ENCODE measurements at regions not wholly inside any gene's neighbourhood (a gene's known extent, or its start where the extent isn't known, plus 50 kb on each side); places are given as distances from the start of the nearest gene placed in this dataset.

DNA sequence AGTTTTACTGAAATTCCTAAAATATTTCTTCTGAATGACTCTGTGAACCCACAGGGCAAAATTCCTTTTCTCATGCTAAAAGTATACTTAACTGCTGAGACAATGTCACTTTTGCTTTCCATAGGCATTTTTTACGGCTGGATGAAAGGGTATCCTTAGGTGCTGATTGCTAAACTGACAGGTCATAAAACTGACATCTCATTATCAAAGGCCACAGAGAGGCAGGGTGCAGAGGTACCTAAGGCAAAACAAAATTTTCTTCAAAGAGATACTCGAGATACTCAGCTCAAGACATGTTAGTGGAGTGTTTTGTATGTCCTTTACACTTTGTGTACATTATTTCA lies 62.0 kb upstream of the WDR75 start:
- peaks cover 5% of the 10 kb centered on the region for H3K4me1 ChIP-seq (ENCODE audit: control insufficient read depth, insufficient read depth, low read length)
- H3K9ac ChIP-seq (ENCODE audit: low read depth, low read length): no peak overlapping the region
- no peak overlapping the region for H3K4me3 ChIP-seq (ENCODE audit: low read depth, low read length)
- H3K9me3 ChIP-seq (ENCODE audit: control insufficient read depth, insufficient read depth, low read length): no peaks in the 10 kb centered on the region
- H3K27me3 ChIP-seq (ENCODE audit: control insufficient read depth, insufficient read depth, low read length): no peaks in the 10 kb centered on the region
- no peaks in the 10 kb centered on the region for H3K36me3 ChIP-seq (ENCODE audit: control insufficient read depth, insufficient read depth, low read length)

DNA sequence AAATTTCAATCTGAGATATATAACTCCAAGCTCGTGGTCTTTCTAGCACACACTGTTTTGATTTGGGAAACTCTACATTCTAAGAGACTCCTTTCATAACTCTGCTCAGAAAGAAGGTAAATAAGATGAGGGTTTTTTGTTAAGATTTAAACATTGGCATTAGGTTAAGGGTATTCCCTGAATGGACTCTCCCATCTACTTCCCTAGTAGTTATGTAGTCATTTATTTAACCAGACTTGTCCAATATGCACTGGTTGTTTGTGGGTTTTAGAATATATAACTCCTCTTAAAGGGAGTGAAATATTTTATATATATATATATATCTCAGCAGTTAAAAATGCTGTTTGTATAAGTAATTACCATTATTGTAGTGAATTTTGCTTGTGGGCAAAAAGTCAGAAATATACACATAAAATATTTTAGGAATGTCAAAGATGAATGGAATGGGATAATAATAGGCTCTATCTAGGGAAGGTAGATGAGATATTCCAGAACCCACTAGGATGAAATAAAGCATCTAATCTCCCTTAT lies 61.5 kb upstream of the WDR75 start:
- no peaks in the 10 kb centered on the region for H3K27me3 ChIP-seq (ENCODE audit: control insufficient read depth, insufficient read depth, low read length)
- no peak overlapping the region for H3K9ac ChIP-seq (ENCODE audit: low read depth, low read length)
- peaks cover 5% of the 10 kb centered on the region for H3K4me1 ChIP-seq (ENCODE audit: control insufficient read depth, insufficient read depth, low read length)
- H3K4me3 ChIP-seq (ENCODE audit: low read depth, low read length): no peak overlapping the region
- H3K9me3 ChIP-seq (ENCODE audit: control insufficient read depth, insufficient read depth, low read length): no peaks in the 10 kb centered on the region
- no peaks in the 10 kb centered on the region for H3K36me3 ChIP-seq (ENCODE audit: control insufficient read depth, insufficient read depth, low read length)

DNA sequence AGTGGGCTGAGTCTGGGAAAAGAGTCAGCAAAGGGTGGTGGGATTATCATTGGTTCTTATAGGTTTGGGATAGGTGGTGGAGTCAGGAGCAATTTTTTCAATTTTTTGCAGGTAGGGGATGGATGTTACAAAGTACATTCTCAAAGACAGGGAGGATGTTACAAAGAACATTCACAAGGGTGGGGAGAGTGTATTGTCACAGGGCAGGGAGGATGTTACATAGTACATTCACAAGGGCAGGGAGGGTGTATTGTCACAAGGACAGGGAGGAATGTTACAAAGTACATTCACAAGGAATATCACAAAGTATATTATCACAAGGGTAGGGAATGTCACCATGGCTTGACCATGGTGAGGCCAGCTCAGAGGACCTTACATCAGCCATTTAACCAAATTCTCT lies 58.6 kb upstream of the WDR75 start:
- H3K27me3 ChIP-seq (ENCODE audit: control insufficient read depth, insufficient read depth, low read length): no peaks in the 10 kb centered on the region
- no peak overlapping the region for H3K9ac ChIP-seq (ENCODE audit: low read depth, low read length)
- H3K4me3 ChIP-seq (ENCODE audit: low read depth, low read length): no peak overlapping the region
- H3K9me3 ChIP-seq (ENCODE audit: control insufficient read depth, insufficient read depth, low read length): no peaks in the 10 kb centered on the region
- H3K36me3 ChIP-seq (ENCODE audit: control insufficient read depth, insufficient read depth, low read length): no peaks in the 10 kb centered on the region
- peaks cover 5% of the 10 kb centered on the region for H3K4me1 ChIP-seq (ENCODE audit: control insufficient read depth, insufficient read depth, low read length)

DNA sequence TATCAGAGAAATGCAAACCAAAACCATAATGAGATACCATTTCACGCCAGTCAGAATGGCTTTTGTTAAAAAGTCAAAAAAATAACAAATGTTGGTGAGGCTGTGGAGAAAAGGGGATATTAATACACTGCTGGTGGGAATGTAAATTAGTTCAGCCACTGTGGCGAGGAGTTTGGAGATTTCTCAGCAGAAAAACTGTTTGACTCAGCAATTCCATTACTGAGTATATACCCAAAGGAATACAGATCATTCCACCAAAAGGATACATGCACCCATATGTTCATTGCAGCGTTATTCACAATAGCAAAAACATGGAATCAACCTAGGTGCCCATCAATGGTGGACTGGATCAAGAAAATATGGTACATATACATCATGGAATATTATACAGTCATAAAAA lies 54.5 kb upstream of the WDR75 start:
- H3K4me1 ChIP-seq (ENCODE audit: control insufficient read depth, insufficient read depth, low read length): no peaks in the 10 kb centered on the region
- H3K4me3 ChIP-seq (ENCODE audit: low read depth, low read length): no peak overlapping the region
- H3K9me3 ChIP-seq (ENCODE audit: control insufficient read depth, insufficient read depth, low read length): no peaks in the 10 kb centered on the region
- H3K9ac ChIP-seq (ENCODE audit: low read depth, low read length): no peak overlapping the region
- H3K27me3 ChIP-seq (ENCODE audit: control insufficient read depth, insufficient read depth, low read length): no peaks in the 10 kb centered on the region
- no peaks in the 10 kb centered on the region for H3K36me3 ChIP-seq (ENCODE audit: control insufficient read depth, insufficient read depth, low read length)

DNA sequence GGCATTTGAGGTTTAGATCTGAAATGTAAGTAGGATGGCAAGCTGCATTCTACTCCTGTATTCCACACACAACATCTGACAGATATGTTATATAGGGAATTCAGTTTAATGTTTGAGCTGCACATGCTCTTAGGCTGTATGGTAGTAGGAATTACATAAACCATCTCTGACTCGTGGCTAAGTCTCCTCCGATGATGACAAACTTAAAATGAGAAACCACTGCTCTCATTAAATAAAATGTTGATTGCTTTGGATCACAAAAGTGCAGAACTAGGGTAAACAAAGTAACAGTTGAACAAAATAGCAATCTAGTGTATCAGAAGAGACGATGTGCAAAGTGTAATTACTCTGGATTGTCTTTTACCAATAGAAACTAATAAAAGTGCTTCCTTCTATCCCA lies 50.1 kb upstream of the WDR75 start:
- H3K4me3 ChIP-seq (ENCODE audit: low read depth, low read length): no peak overlapping the region
- H3K9me3 ChIP-seq (ENCODE audit: control insufficient read depth, insufficient read depth, low read length): no peaks in the 10 kb centered on the region
- no peaks in the 10 kb centered on the region for H3K4me1 ChIP-seq (ENCODE audit: control insufficient read depth, insufficient read depth, low read length)
- no peaks in the 10 kb centered on the region for H3K27me3 ChIP-seq (ENCODE audit: control insufficient read depth, insufficient read depth, low read length)
- H3K9ac ChIP-seq (ENCODE audit: low read depth, low read length): no peak overlapping the region
- no peaks in the 10 kb centered on the region for H3K36me3 ChIP-seq (ENCODE audit: control insufficient read depth, insufficient read depth, low read length)

Measured in iPS-15b (cell line).